Esophagus squamous epithelium (tissue), 5 donors: ENCODE measurements at regions not wholly inside any gene's neighbourhood (a gene's known extent, or its start where the extent isn't known, plus 50 kb on each side); places are given as distances from the start of the nearest gene placed in this dataset.
"Not testable (repeated sequence)": the region's sequence is repeated elsewhere in the genome, so short reads cannot be mapped to it uniquely, and the experiment has no call there.

ENCODE experiments used
- DNase-seq: peaks from one replicate; lab custom pipeline; 2025; lab: John Stamatoyannopoulos, UW
- H3K27ac ChIP-seq, 4 donors: fragments of 200-600 bp; sonication (generic); one replicate each; pipeline ENCODE4 v1.5.1; 2016 to 2019; ENCODE audit warnings: mild to moderate bottlenecking in 1 of 4
- H3K27me3 ChIP-seq, 4 donors: fragments of 200-600 bp; sonication (generic); 1 replicate in 3 of 4; 2 replicates in 1 of 4; pipeline versions ENCODE4 v1.5.1 to v1.6.0; 2017 to 2021; ENCODE audit warnings: antibody characterized with exemption in 1 of 4
- H3K36me3 ChIP-seq, 3 donors: fragments of 200-600 bp; sonication (generic); one replicate each; pipeline ENCODE4 v1.5.1; 2016 to 2019
- H3K4me1 ChIP-seq, 3 donors: fragments of 200-600 bp; sonication (generic); one replicate each; pipeline ENCODE4 v1.5.1; 2017 to 2019
- H3K4me3 ChIP-seq, 4 donors: fragments of 200-600 bp; sonication (generic); 1 replicate in 3 of 4; 2 replicates in 1 of 4; pipeline ENCODE4 v1.5.1; 2016 to 2019; ENCODE audit warnings: mild to moderate bottlenecking in 2 of 4, moderate library complexity in 1 of 4
- H3K9me3 ChIP-seq, 3 donors: fragments of 200-600 bp; sonication (generic); one replicate each; pipeline ENCODE4 v1.5.1; 2016 to 2019
- CTCF ChIP-seq, 6 experiments: fragments of 450-650 bp in 4 of 6; fragments of 200-600 bp in 2 of 6; sonication (generic) in 2 of 6; IDR thresholded peaks; one replicate each; pipeline ENCODE4 v1.5.1; 2016 to 2019; ENCODE audit warnings: antibody characterized with exemption in 6 of 6, mild to moderate bottlenecking in 4 of 6, moderate library complexity in 4 of 6
- POLR2A ChIP-seq, 4 donors: fragments of 450-650 bp; IDR thresholded peaks; one replicate each; pipeline ENCODE4 v1.6.1; 2017; ENCODE audit warnings: antibody characterized with exemption in 4 of 4, mild to moderate bottlenecking in 4 of 4, moderate library complexity in 3 of 4
- WGBS, 2 donors: methylation state at CpG; one replicate each; pipeline ENCODE4 v1.1.5; 2018; 5-methylcytosine and 5-hydroxymethylcytosine counted together
- intact Hi-C: fragments of 100-400 bp; cut with DNase I; formaldehyde crosslinking; loops from one replicate; pipeline ENCODE4 v1.15.0; 2022
- donor health status: DM: yes; HTN: yes; CAD: no.

- no peak overlapping the region for H3K4me3 ChIP-seq
- no peak for DNase-seq
- H3K4me1 ChIP-seq: no peaks in the 10 kb centered on the region
- intact Hi-C loops: no loop called here
- H3K27ac ChIP-seq: no peak overlapping the region
- H3K36me3 ChIP-seq: no peaks in the 10 kb centered on the region
- no peaks in the 10 kb centered on the region for H3K9me3 ChIP-seq
- 72 to 73% methylated on average over 4 to 9 of the region's 11 CpGs for WGBS, 2 donors
- no peak for TF ChIP-seq POLR2A (IDR thresholded peaks at IDR 0.05)
- no peak for TF ChIP-seq CTCF (IDR thresholded peaks at IDR 0.05)
- H3K27me3 ChIP-seq: peaks cover 0 to 52% (median 0%) of the 10 kb centered on the region in 4 donors
Observed at GRCh38 chr9:135381762-135382310, 97.7 kb upstream of the PPP1R26 start.

- intact Hi-C loops: no loop called here
- peaks cover 0 to 30% (median 0%) of the 10 kb centered on the region in 4 donors for H3K27me3 ChIP-seq
- H3K36me3 ChIP-seq: no peaks in the 10 kb centered on the region
- no peak for TF ChIP-seq CTCF (IDR thresholded peaks at IDR 0.05)
- no peak for TF ChIP-seq POLR2A (IDR thresholded peaks at IDR 0.05)
- no peak for DNase-seq
- no peaks in the 10 kb centered on the region for H3K4me1 ChIP-seq
- no peak overlapping the region for H3K27ac ChIP-seq
- WGBS, 2 donors: 62 to 100% methylated on average over 1 to 2 of the region's 13 CpGs
- H3K4me3 ChIP-seq: no peak overlapping the region
- H3K9me3 ChIP-seq: no peaks in the 10 kb centered on the region
Observed at GRCh38 chr9:135384226-135384625, 95.4 kb upstream of the PPP1R26 start.

GRCh38 chr9:135384815-135385405 lies 94.7 kb upstream of the PPP1R26 start:
- H3K4me3 ChIP-seq, H3K9me3 ChIP-seq, H3K36me3 ChIP-seq, H3K27ac ChIP-seq, intact Hi-C loops, DNase-seq, H3K4me1 ChIP-seq: not testable (repeated sequence)
- peaks cover 0 to 32% (median 0%) of the 10 kb centered on the region in 4 donors for H3K27me3 ChIP-seq
- WGBS, 2 donors: 85 to 93% methylated on average over 6 of the region's 7 CpGs

- TF ChIP-seq POLR2A (IDR thresholded peaks at IDR 0.05) (no peak), CTCF (IDR thresholded peaks at IDR 0.05) (no peak)
- H3K27ac ChIP-seq: no peak overlapping the region
- H3K27me3 ChIP-seq: peaks cover 0 to 38% (median 0%) of the 10 kb centered on the region in 4 donors
- no peaks in the 10 kb centered on the region for H3K36me3 ChIP-seq
- 75% methylated on average over 5 of the region's 7 CpGs; no CpG with 5 or more reads in 1 of the 2 donors for WGBS, 2 donors
- no peak for DNase-seq
- H3K4me3 ChIP-seq: no peak overlapping the region
- H3K4me1 ChIP-seq: no peaks in the 10 kb centered on the region
- no peaks in the 10 kb centered on the region for H3K9me3 ChIP-seq
- intact Hi-C loops: no loop called here
Observed at GRCh38 chr9:135385793-135386192, 93.8 kb upstream of the PPP1R26 start.

- DNase-seq: no peak
- no peak overlapping the region for H3K4me3 ChIP-seq
- no peaks in the 10 kb centered on the region for H3K4me1 ChIP-seq
- 66 to 69% methylated on average over 7 to 8 of the region's 8 CpGs for WGBS, 2 donors
- H3K9me3 ChIP-seq: no peaks in the 10 kb centered on the region
- H3K27me3 ChIP-seq: peaks cover 0 to 47% (median 0%) of the 10 kb centered on the region in 4 donors
- H3K27ac ChIP-seq: no peak overlapping the region
- no peak for TF ChIP-seq CTCF (IDR thresholded peaks at IDR 0.05)
- no peak for TF ChIP-seq POLR2A (IDR thresholded peaks at IDR 0.05)
- intact Hi-C loops: no loop called here
- H3K36me3 ChIP-seq: no peaks in the 10 kb centered on the region
Observed at GRCh38 chr9:135387976-135388375, 91.6 kb upstream of the PPP1R26 start.
